BE2C (cell line): ENCODE measurements at regions not wholly inside any gene's neighbourhood (a gene's known extent, or its start where the extent isn't known, plus 50 kb on each side); places are given as distances from the start of the nearest gene placed in this dataset.
"Not testable (repeated sequence)": the region's sequence is repeated elsewhere in the genome, so short reads cannot be mapped to it uniquely, and the experiment has no call there.

Source experiments
- DNase-seq: peaks from one replicate; pipeline ENCODE4 v3.0.0-alpha.2; 2020
- H3K27me3 ChIP-seq: fragments of 250-450 bp; sonication (Bioruptor Pico); 2 replicates; pipeline ENCODE4 v1.5.1; 2020; ENCODE audit warnings: mild to moderate bottlenecking
- H3K36me3 ChIP-seq: fragments of 250-450 bp; sonication (Bioruptor Pico); 2 replicates; pipeline ENCODE4 v1.5.1; 2020; ENCODE audit warnings: mild to moderate bottlenecking
- H3K4me1 ChIP-seq: fragments of 250-450 bp; sonication (Bioruptor Pico); 2 replicates; pipeline ENCODE4 v1.5.1; 2020
- H3K4me3 ChIP-seq: 2 replicates; pipeline ENCODE4 v1.5.1; 2011; ENCODE audit warnings: low read depth, low read length
- H3K9me3 ChIP-seq: fragments of 250-450 bp; sonication (Bioruptor Pico); 2 replicates; pipeline ENCODE4 v1.5.1; 2020
- CTCF ChIP-seq: IDR thresholded peaks from 2 replicates; pipeline ENCODE4 v1.5.1; 2012; ENCODE audit warnings: mild to moderate bottlenecking, low read depth, low read length

GRCh38 chr2:155904720-155905119 is 427.8 kb downstream of the NR4A2 start:
- H3K27me3 ChIP-seq = no peaks in the 10 kb centered on the region
- TF ChIP-seq CTCF = no peak
- no peaks in the 10 kb centered on the region for H3K4me1 ChIP-seq
- no peaks in the 10 kb centered on the region for H3K36me3 ChIP-seq
- no peak for DNase-seq
- H3K4me3 ChIP-seq = no peak overlapping the region
- H3K9me3 ChIP-seq = no peaks in the 10 kb centered on the region

- Histone ChIP-seq H3K4me1 (no peaks in the 10 kb centered on the region), H3K4me3 (no peak overlapping the region), H3K27me3 (no peaks in the 10 kb centered on the region), H3K36me3 (no peaks in the 10 kb centered on the region), H3K9me3 (no peaks in the 10 kb centered on the region)
- no peak for DNase-seq
- TF ChIP-seq CTCF = no peak
These were observed 429.9 kb downstream of the NR4A2 start for GRCh38 chr2:155902635-155903034.

GRCh38 chr2:155895016-155895415 is 437.5 kb downstream of the NR4A2 start:
- DNase-seq = no peak
- H3K4me1 ChIP-seq = no peaks in the 10 kb centered on the region
- H3K27me3 ChIP-seq = no peaks in the 10 kb centered on the region
- no peaks in the 10 kb centered on the region for H3K36me3 ChIP-seq
- no peaks in the 10 kb centered on the region for H3K9me3 ChIP-seq
- no peak overlapping the region for H3K4me3 ChIP-seq
- TF ChIP-seq CTCF = no peak

- not testable (repeated sequence) for DNase-seq, H3K27me3 ChIP-seq, H3K36me3 ChIP-seq, H3K4me1 ChIP-seq, H3K4me3 ChIP-seq, H3K9me3 ChIP-seq
These were observed 452.1 kb downstream of the NR4A2 start for GRCh38 chr2:155880382-155880781.

- not testable (repeated sequence) for H3K36me3 ChIP-seq, H3K9me3 ChIP-seq, H3K4me3 ChIP-seq, H3K27me3 ChIP-seq, H3K4me1 ChIP-seq, DNase-seq
These were observed 452.6 kb downstream of the NR4A2 start for GRCh38 chr2:155879900-155880299.

GRCh38 chr2:155872396-155872795 is 460.1 kb downstream of the NR4A2 start:
- Histone ChIP-seq H3K4me3 (no peak overlapping the region), H3K36me3 (no peaks in the 10 kb centered on the region), H3K4me1 (no peaks in the 10 kb centered on the region), H3K27me3 (no peaks in the 10 kb centered on the region), H3K9me3 (no peaks in the 10 kb centered on the region)
- TF ChIP-seq CTCF = no peak
- DNase-seq = no peak

GRCh38 chr2:155871940-155872339 is 460.6 kb downstream of the NR4A2 start:
- H3K4me3 ChIP-seq = no peak overlapping the region
- no peaks in the 10 kb centered on the region for H3K36me3 ChIP-seq
- TF ChIP-seq CTCF = no peak
- H3K4me1 ChIP-seq = no peaks in the 10 kb centered on the region
- no peaks in the 10 kb centered on the region for H3K27me3 ChIP-seq
- no peaks in the 10 kb centered on the region for H3K9me3 ChIP-seq
- DNase-seq = no peak
